Hepatocyte (in vitro differentiated cells): ENCODE measurements at regions not wholly inside any gene's neighbourhood (a gene's known extent, or its start where the extent isn't known, plus 50 kb on each side); places are given as distances from the start of the nearest gene placed in this dataset.

Experiments used
- DNase-seq: peaks from one replicate; pipeline ENCODE4 v3.0.0-alpha.2; 2016; ENCODE audit warnings: low spot score
- H2AFZ ChIP-seq: fragments of 200-600 bp; sonication (generic); 2 replicates; pipeline ENCODE4 v1.6.0; 2016; ENCODE audit warnings: antibody characterized with exemption, mild to moderate bottlenecking
- H3K27ac ChIP-seq: fragments of 200-600 bp; sonication (generic); 2 replicates; pipeline ENCODE4 v1.5.1; 2016; ENCODE audit warnings: mild to moderate bottlenecking
- H3K27me3 ChIP-seq: fragments of 200-600 bp; sonication (generic); 2 replicates; pipeline ENCODE4 v1.6.1; 2016
- H3K36me3 ChIP-seq: fragments of 200-600 bp; sonication (generic); replicated peaks from 2 replicates; pipeline ENCODE4 v1.5.1; 2016; ENCODE audit warnings: low read depth; ENCODE audit not compliant: insufficient read depth
- H3K4me1 ChIP-seq: fragments of 200-600 bp; sonication (generic); 2 replicates; pipeline ENCODE4 v1.5.1; 2016; ENCODE audit warnings: mild to moderate bottlenecking, moderate library complexity; ENCODE audit not compliant: insufficient read depth
- H3K4me2 ChIP-seq: fragments of 200-600 bp; sonication (generic); 2 replicates; pipeline ENCODE4 v1.6.0; 2016
- H3K4me3 ChIP-seq: fragments of 200-600 bp; sonication (generic); 2 replicates; pipeline ENCODE4 v1.5.1; 2016; ENCODE audit warnings: mild to moderate bottlenecking
- H3K79me2 ChIP-seq: fragments of 200-600 bp; sonication (generic); 2 replicates; pipeline ENCODE4 v1.6.0; 2017; ENCODE audit warnings: mild to moderate bottlenecking
- H3K9me2 ChIP-seq: fragments of 200-600 bp; sonication (generic); replicated peaks from 2 replicates; pipeline ENCODE4 v1.6.0; 2017; ENCODE audit warnings: mild to moderate bottlenecking; ENCODE audit not compliant: insufficient read depth
- H3K9me3 ChIP-seq: fragments of 200-600 bp; sonication (generic); 2 replicates; pipeline ENCODE4 v1.5.1; 2016; ENCODE audit warnings: low read depth, mild to moderate bottlenecking
- H4K20me1 ChIP-seq: fragments of 200-600 bp; sonication (generic); 2 replicates; pipeline ENCODE4 v1.6.0; 2016; ENCODE audit warnings: mild to moderate bottlenecking; ENCODE audit not compliant: insufficient read depth, poor library complexity, severe bottlenecking
- EZH2 ChIP-seq: fragments of 200-600 bp; sonication (generic); IDR thresholded peaks from 2 replicates; pipeline ENCODE4 v1.6.1; 2016; ENCODE audit warnings: antibody characterized with exemption, mild to moderate bottlenecking, borderline replicate concordance
- EZH2phosphoT487 ChIP-seq: fragments of 200-600 bp; sonication (generic); IDR thresholded peaks from one replicate; pipeline ENCODE4 v1.6.1; 2018; ENCODE audit warnings: antibody characterized with exemption, mild to moderate bottlenecking, low read depth, moderate library complexity; ENCODE audit not compliant: unreplicated experiment, severe bottlenecking
- WGBS: methylation state at CpG from one replicate; pipeline ENCODE4 v1.1.6; 2016; ENCODE audit warnings: low lambda C conversion rate; ENCODE audit errors: missing lambda C conversion rate; 5-methylcytosine and 5-hydroxymethylcytosine counted together
- TF ChIP-seq, protein P1 (sequence below): fragments of 200-600 bp; sonication (generic); IDR thresholded peaks from 2 replicates; pipeline ENCODE4 v1.5.1; 2016; ENCODE audit warnings: antibody characterized with exemption, mild to moderate bottlenecking; ENCODE audit not compliant: poor library complexity

GRCh38 chr2:5467178-5467905, 224.8 kb upstream of the SOX11 start:
- TF ChIP-seq, protein P1, sequence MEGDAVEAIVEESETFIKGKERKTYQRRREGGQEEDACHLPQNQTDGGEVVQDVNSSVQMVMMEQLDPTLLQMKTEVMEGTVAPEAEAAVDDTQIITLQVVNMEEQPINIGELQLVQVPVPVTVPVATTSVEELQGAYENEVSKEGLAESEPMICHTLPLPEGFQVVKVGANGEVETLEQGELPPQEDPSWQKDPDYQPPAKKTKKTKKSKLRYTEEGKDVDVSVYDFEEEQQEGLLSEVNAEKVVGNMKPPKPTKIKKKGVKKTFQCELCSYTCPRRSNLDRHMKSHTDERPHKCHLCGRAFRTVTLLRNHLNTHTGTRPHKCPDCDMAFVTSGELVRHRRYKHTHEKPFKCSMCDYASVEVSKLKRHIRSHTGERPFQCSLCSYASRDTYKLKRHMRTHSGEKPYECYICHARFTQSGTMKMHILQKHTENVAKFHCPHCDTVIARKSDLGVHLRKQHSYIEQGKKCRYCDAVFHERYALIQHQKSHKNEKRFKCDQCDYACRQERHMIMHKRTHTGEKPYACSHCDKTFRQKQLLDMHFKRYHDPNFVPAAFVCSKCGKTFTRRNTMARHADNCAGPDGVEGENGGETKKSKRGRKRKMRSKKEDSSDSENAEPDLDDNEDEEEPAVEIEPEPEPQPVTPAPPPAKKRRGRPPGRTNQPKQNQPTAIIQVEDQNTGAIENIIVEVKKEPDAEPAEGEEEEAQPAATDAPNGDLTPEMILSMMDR: no peak
- TF ChIP-seq EZH2phosphoT487 (no peak), EZH2 (no peak)
- H2AFZ ChIP-seq: no peak overlapping the region
- no peaks in the 10 kb centered on the region for H4K20me1 ChIP-seq
- WGBS: 87% methylated on average over 15 of the region's 15 CpGs
- no peaks in the 10 kb centered on the region for H3K79me2 ChIP-seq
- no peaks in the 10 kb centered on the region for H3K9me3 ChIP-seq
- no peak for DNase-seq
- no peaks in the 10 kb centered on the region for H3K36me3 ChIP-seq
- H3K4me3 ChIP-seq: no peak overlapping the region
- H3K4me1 ChIP-seq: no peaks in the 10 kb centered on the region
- H3K27ac ChIP-seq: no peak overlapping the region
- H3K4me2 ChIP-seq: no peak overlapping the region
- H3K9me2 ChIP-seq: no peaks in the 10 kb centered on the region
- H3K27me3 ChIP-seq: peaks cover 5% of the 10 kb centered on the region

GRCh38 chr2:5472673-5473072, 219.5 kb upstream of the SOX11 start:
- no peak overlapping the region for H3K27ac ChIP-seq
- H3K9me3 ChIP-seq: no peaks in the 10 kb centered on the region
- H4K20me1 ChIP-seq: no peaks in the 10 kb centered on the region
- no peak for DNase-seq
- H3K36me3 ChIP-seq: no peaks in the 10 kb centered on the region
- H2AFZ ChIP-seq: no peak overlapping the region
- H3K4me1 ChIP-seq: peaks cover 3% of the 10 kb centered on the region
- no peaks in the 10 kb centered on the region for H3K79me2 ChIP-seq
- 85% methylated on average over 4 of the region's 4 CpGs for WGBS
- H3K9me2 ChIP-seq: no peaks in the 10 kb centered on the region
- TF ChIP-seq EZH2phosphoT487 (no peak), EZH2 (no peak)
- TF ChIP-seq, protein P1: no peak
- H3K4me3 ChIP-seq: no peak overlapping the region
- H3K27me3 ChIP-seq: no peaks in the 10 kb centered on the region
- H3K4me2 ChIP-seq: no peak overlapping the region

GRCh38 chr2:5473635-5474034, 218.5 kb upstream of the SOX11 start:
- WGBS: 42% methylated on average over 6 of the region's 6 CpGs
- Histone ChIP-seq H2AFZ (no peak overlapping the region), H3K4me2 (peak overlapping the region; percentile 22), H3K9me3 (no peaks in the 10 kb centered on the region), H3K9me2 (no peaks in the 10 kb centered on the region), H3K4me1 (peaks cover 3% of the 10 kb centered on the region), H3K79me2 (no peaks in the 10 kb centered on the region), H3K27me3 (no peaks in the 10 kb centered on the region), H3K4me3 (no peak overlapping the region), H3K27ac (no peak overlapping the region), H3K36me3 (no peaks in the 10 kb centered on the region), H4K20me1 (no peaks in the 10 kb centered on the region)
- DNase-seq: no peak
- TF ChIP-seq EZH2phosphoT487 (no peak), EZH2 (no peak)
- TF ChIP-seq, protein P1: no peak
